ENCODE measurements at regions not wholly inside any gene's neighbourhood (a gene's known extent, or its start where the extent isn't known, plus 50 kb on each side); places are given as distances from the start of the nearest gene placed in this dataset.

GRCh38 chr5:17412760-17413671 lies 85.0 kb upstream of the TAF11L2 start (continued):
- TF ChIP-seq NFE2L1 (tag; IDR thresholded peaks at IDR 0.05; ENCODE audit: borderline replicate concordance, low read depth), result peak; percentile 69
- no peak for TF ChIP-seq ZNF282 (CRISPR knock-in tag; IDR thresholded peaks at IDR 0.05)
- no peak for TF ChIP-seq DACH1 (IDR thresholded peaks at IDR 0.05; ENCODE audit: partially characterized antibody)
- TF ChIP-seq SIX5 (IDR thresholded peaks at IDR 0.05; ENCODE audit: borderline replicate concordance in 1 of 2, insufficient read depth in 1 of 2, low read depth in 1 of 2, low read length in 2 of 2), result no peak
- TF ChIP-seq ZBTB33 (CRISPR knock-in tag; IDR thresholded peaks at IDR 0.05), result no peak
- TF ChIP-seq ZSCAN32 (CRISPR knock-in tag; IDR thresholded peaks at IDR 0.05), result no peak
- no peak for TF ChIP-seq TCF7L2 (IDR thresholded peaks at IDR 0.05; ENCODE audit: low read depth, low read length)
- no peak for TF ChIP-seq BRF2 (IDR thresholded peaks at IDR 0.05; ENCODE audit: borderline replicate concordance, insufficient read depth, insufficient read length)
- no peak for TF ChIP-seq NUFIP1 (IDR thresholded peaks at IDR 0.05; ENCODE audit: partially characterized antibody)
- TF ChIP-seq LARP7 (IDR thresholded peaks at IDR 0.05), result no peak
- TF ChIP-seq ZNF77 (CRISPR knock-in tag; IDR thresholded peaks at IDR 0.05), result no peak
- no peak for TF ChIP-seq GTF2F1 (IDR thresholded peaks at IDR 0.05; ENCODE audit: low read depth, low read length)
- no peak for TF ChIP-seq ZNF586 (CRISPR knock-in tag; conservative IDR thresholded peaks at IDR 0.05)
- TF ChIP-seq SREBF2 (CRISPR knock-in tag; IDR thresholded peaks at IDR 0.05), result no peak
- peak; percentile 95 for TF ChIP-seq JUND (IDR thresholded peaks at IDR 0.05; ENCODE audit: borderline replicate concordance, low read depth, low read length)
- peak; percentile 94 for TF ChIP-seq JUND (tag; IDR thresholded peaks at IDR 0.05; ENCODE audit: borderline replicate concordance, low read depth, low read length)
- peak; percentile 92 for TF ChIP-seq MAFG (tag; conservative IDR thresholded peaks at IDR 0.05)
- no peak for TF ChIP-seq YBX1 (IDR thresholded peaks at IDR 0.05)
- TF ChIP-seq EP300 (IDR thresholded peaks at IDR 0.05; ENCODE audit: low read length), result peak; percentile 37; the same call in 1 of the 2 replicates
- no peak for TF ChIP-seq BDP1 (IDR thresholded peaks at IDR 0.05; ENCODE audit: insufficient read depth, insufficient read length)
- no peak for TF ChIP-seq ASH1L (IDR thresholded peaks at IDR 0.05; ENCODE audit: borderline replicate concordance, low read depth, partially characterized antibody)
- no peak for TF ChIP-seq EHMT2 (IDR thresholded peaks at IDR 0.05)
- no peak for TF ChIP-seq XRCC5 (IDR thresholded peaks at IDR 0.05; ENCODE audit: low read depth, low read length)
- no peak for TF ChIP-seq GABPB2 (CRISPR knock-in tag; conservative IDR thresholded peaks at IDR 0.05)

All from K562 (cell line).